ENCODE measurements at regions not wholly inside any gene's neighbourhood (a gene's known extent, or its start where the extent isn't known, plus 50 kb on each side); places are given as distances from the start of the nearest gene placed in this dataset.

- no peak for TF ChIP-seq CTCF (IDR thresholded peaks at IDR 0.05)
- TF ChIP-seq POLR2A (IDR thresholded peaks at IDR 0.05) = no peak
- TF ChIP-seq POLR2AphosphoS5 (IDR thresholded peaks at IDR 0.05) = no peak
Observed at GRCh38 chr2:48213646-48214045, 100.8 kb upstream of the FOXN2 start.
